Stimulated activated CD4-positive, alpha-beta T cell treated with anti-CD3 and anti-CD28 coated beads, Interleukin-1b, Interleukin-23, amount 100 ng/mL, for 24 hours (primary cell): ENCODE measurements at regions not wholly inside any gene's neighbourhood (a gene's known extent, or its start where the extent isn't known, plus 50 kb on each side); places are given as distances from the start of the nearest gene placed in this dataset.
"Not testable (repeated sequence)": the region's sequence is repeated elsewhere in the genome, so short reads cannot be mapped to it uniquely, and the experiment has no call there.

Experiments
- DNase-seq, 4 experiments: peaks; one replicate each; pipeline ENCODE4 v3.0.0-alpha.2; 2020; ENCODE audit warnings: low read depth in 4 of 4, low spot score in 1 of 4

- no peak for DNase-seq
Measured at GRCh38 chr13:28607187-28607955, 51.6 kb upstream of the POMP start.

GRCh38 chr13:28606466-28606865 is 52.5 kb upstream of the POMP start:
- DNase-seq: no peak

DNA sequence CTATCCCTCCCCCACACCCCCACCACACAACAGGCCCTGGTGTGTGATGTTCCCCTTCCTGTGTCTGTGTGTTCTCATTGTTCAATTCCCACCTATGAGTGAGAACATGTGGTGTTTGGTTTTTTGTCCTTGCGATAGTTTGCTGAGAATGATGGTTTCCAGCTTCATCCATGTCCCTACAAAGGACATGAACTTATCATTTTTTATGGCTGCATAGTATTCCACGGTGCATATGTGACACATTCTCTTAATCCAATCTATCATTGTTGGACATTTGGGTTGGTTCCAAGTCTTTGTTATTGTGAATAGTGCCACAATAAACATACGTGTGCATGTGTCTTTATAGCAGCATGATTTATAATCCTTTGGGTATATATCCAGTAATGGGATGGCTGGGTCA is 53.8 kb upstream of the POMP start:
- not testable (repeated sequence) for DNase-seq

DNA sequence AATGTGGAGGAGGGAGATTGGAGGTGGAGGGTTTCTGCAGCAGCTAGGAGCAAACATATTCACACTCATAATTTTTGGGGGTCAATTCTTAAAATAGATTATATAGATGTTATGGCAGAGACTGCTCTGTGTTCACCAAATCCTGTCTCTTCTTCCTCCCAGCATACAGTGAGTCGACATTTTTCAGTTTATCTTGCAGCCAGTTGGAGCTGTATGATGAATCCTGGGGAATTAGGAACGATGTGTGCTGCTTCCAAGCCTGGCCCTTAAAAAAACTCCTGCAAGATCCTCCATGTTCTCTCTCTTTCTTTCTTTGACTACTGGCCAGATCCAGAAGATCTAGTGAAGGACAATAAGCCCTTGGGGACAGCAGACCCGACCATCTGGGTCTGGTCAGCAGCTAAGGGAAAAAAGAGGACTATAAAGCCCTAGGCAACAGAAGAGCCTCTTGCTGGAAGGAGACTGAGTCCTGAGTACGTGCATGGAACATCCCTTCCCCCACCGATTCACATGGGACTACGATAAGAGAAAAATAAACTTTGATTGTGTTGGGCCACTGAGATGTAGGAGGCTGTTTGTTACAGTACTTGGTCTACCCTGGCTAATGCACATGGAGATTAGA is 55.8 kb upstream of the POMP start:
- no peak for DNase-seq

DNA sequence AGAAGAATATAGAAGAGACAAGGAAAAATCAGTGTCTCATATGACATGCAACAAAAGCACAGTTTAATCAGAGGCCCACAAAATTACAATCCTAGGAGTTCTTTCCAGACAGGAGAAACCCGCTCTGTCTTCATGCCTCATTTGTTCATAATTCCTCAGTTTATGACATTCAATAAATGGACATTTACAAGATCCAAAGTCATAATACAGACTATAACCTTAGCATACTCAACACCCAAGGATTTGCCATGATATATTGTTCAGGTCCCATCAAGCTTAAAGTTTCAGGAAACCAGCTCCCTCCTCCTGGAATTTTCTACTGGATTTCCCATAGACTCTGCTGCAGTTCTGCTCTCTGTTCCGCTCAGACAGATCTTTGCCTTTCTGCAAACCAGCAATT is 56.4 kb upstream of the POMP start:
- no peak for DNase-seq

- DNase-seq: no peak
Measured at GRCh38 chr13:28601581-28601980, 57.3 kb upstream of the POMP start.

DNA sequence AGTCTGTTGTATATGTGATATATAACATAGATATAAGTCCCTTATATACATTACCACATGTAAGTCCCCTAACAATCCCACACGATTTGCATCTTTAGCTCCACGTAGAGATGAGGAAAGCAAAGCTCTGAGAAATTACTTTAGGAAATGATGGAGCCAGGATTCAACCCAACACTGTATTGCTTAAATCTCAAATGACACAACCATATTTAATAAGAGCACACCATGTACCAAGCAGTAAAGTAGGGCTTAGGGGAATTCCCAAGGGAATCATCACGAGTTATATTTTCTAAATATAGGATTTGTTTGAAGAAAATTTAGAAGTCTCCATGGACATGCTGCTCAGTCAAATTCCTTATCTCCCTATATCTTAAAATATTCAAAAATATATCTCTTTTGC is 61.3 kb upstream of the POMP start:
- no peak for DNase-seq

GRCh38 chr13:28590461-28590860 is 68.5 kb upstream of the POMP start:
- DNase-seq: no peak

DNA sequence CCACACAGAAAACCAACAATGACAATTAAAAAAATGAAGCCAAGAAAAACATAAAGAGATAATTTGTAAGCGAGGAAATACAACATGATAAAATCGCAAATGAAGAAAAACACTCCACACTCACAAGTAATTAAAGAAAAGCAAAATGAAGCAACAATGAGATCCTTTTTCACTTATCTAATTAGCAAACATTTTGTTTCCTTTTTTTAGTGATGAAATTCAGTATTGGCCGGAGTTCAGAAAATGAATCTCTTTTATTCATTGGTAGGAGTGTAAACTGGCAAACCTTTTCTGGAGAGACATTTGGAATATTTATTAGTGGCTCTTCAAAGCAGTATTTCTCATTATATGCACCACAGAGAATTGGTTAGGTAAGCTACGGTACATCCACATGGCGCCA is 70.6 kb upstream of the POMP start:
- DNase-seq: no peak

- no peak for DNase-seq
Measured at GRCh38 chr13:28587174-28587540, 71.8 kb upstream of the POMP start.

GRCh38 chr13:28586439-28587173 is 72.3 kb upstream of the POMP start:
- DNase-seq: no peak

DNA sequence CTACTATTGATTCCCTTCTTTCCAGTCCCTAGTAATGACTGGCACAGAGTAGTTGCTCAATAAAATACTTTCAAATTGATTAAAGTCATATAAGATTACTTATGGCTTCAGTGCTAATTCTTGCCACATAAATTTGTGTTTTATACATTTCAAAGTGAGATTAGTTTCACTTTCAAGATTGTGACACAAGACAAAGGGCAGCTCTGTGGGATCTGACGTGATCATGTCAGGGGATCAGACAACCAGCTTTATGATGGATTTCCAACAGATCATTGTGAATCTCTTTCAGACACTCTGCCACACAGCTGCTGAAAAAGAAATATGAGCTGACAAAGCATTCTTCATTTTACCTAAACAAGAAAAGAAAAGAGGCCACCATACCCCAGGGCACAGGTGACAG is 73.4 kb upstream of the POMP start:
- no peak for DNase-seq

DNA sequence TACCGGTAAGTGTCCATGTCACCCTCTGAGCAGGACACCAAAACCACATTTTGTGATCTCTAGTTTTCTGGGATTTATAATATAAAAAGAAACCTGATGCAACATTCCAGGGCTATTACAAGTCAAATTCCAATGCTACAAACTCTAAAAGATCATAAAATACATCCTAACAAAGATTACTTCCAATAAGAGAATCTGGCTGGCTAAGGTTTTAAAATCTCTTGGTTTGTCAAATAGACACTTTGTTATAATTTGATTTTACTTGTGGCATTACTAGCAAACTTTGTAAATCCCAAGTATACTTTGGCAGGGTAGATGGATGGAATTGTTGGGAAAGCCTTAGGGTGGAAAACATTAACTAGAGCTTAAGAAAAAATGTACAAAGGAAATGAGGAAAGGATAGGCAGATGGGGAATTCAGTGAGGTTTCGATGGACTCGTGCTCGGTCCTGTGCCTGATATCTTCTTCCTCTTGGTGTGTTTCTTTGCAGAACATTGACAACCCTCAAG is 74.0 kb upstream of the POMP start:
- no peak for DNase-seq

DNA sequence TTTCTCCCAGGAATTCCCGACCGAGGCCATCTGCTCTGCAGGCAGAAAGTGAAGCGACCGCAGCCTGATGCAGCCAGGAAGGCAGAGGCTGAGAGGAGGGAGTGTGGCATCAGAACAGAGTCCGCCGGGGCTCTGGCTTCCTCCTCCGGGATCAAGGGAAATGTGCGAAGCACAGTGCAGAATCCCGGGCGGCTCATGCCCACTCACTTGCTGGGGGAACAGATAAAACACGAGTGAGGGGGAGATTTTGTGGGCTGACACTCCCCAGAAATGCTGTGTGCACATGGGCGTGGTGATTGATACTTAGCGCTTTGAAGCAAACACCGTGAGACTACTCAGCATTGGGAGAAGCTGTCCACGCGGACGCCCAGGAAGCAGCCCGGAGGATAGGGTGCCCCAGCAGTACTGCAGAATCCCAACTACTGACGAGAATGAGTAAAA is 75.3 kb upstream of the POMP start:
- no peak for DNase-seq

- no peak for DNase-seq
Measured at GRCh38 chr13:28582892-28583240, 76.1 kb upstream of the POMP start.

DNA sequence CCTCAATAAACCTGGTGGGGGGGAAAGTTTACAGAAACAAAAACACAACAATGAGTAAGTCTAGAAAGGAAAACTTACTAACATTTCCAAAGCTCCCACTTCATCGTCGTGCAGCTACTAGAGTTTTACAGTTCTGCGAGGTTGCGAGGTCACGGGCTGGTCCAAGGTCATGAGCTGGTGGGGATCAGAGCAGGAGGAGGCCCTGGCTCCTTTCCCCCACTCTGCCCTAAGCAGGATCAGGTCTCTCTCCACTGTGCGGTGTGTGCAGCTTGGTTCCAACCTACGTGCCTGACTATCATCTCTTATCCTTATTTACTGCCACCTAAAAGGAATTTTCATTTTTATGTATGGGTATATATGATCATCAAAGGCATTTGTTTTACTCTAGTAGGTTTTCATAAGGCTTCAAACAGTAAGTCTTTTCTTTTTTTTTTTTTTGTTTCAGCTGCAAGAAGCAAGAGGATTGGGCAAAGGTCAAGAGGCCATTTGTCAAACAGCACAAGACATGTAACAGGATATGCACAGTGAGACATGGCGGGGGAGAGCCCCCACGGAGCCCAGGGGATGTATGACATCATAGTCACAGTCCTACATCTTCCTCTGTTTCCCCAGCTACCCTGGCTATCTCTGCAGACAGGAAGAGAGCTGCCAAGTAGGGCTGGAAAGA is 76.6 kb upstream of the POMP start:
- DNase-seq: no peak

- DNase-seq: no peak
Measured at GRCh38 chr13:28581451-28581850, 77.5 kb upstream of the POMP start.

GRCh38 chr13:28579736-28580135 is 79.2 kb upstream of the POMP start:
- no peak for DNase-seq

DNA sequence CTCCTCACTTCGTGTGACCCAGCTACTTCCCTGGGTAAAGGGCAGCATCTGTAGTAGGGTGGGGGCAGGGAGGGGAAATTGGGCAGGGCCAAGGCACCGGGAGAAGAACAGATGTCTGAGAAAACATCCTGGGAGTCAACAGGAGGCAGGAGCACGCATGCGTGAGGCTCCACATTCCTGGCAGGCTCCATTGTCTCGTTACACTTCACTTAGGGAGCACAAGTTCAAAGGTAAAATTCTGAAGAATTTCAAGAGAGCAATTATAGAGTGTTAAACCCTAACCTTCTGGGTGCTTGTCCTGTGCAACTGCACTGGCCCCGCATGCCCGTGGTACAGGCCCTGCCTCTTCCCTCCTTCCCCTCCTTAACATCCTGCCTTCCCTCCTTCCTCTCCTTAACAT is 79.6 kb upstream of the POMP start:
- no peak for DNase-seq

GRCh38 chr13:28576067-28576466 is 81.1 kb upstream of the FLT1 start:
- no peak for DNase-seq

DNA sequence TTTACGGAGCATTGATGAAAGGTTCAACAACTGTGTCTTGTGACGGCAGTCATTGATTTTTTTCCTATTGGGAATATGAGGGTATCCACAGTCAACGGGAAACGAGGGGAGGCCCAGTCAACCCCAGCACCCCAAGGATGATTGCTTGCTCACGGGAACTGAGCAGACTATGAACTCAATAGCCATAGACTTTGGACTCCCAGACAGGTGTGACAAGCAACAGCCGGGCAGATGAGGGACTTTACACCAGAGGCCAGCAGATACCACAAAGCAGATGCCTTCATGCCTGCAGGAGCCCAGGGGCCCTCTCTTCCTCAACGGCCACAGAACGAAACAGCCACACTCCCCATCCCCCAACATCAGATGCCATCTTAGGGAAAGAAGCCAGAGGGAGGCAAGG is 80.3 kb upstream of the FLT1 start:
- no peak for DNase-seq
